Endothelial cell of umbilical vein (primary cell): ENCODE measurements at regions not wholly inside any gene's neighbourhood (a gene's known extent, or its start where the extent isn't known, plus 50 kb on each side); places are given as distances from the start of the nearest gene placed in this dataset.

ENCODE experiments used
- BruUV-seq: library from RNA; stranded (reverse); fragments of 400-500 nt; replicated peaks from 2 replicates; lab custom pipeline; 2021; lab: Mats Ljungman, UMichigan
- CTCF ChIA-PET: fragments of 300-600, 350-600 bp; sonication (Branson Sonifier 250); formaldehyde crosslinking; loops from one replicate; lab custom pipeline; 2021; ENCODE audit warnings: antibody characterized with exemption, inconsistent platforms; lab: Charles Lee
- POLR2A ChIA-PET: fragments of 300-600, 350-600 bp; sonication (Branson Sonifier 250); formaldehyde crosslinking; loops from one replicate; lab custom pipeline; 2021; ENCODE audit warnings: antibody characterized with exemption, inconsistent platforms; lab: Charles Lee
- DNase-seq: peaks from one replicate; pipeline ENCODE4 v3.0.0-alpha.2; 2011; ENCODE audit warnings: low read depth, low spot score
- FAIRE-seq: peaks from 2 replicates; lab custom pipeline; 2011; peaks lifted over from hg19 to GRCh38; lab: Jason Lieb, UNC
- H2AFZ ChIP-seq: 2 replicates; pipeline ENCODE4 v1.6.0; 2012; ENCODE audit warnings: low read depth, low read length, control low read depth, inconsistent platforms
- H3K27ac ChIP-seq: 2 replicates; pipeline ENCODE4 v1.5.1; 2011; ENCODE audit warnings: low read depth, mild to moderate bottlenecking, control low read depth, low read length, moderate library complexity; ENCODE audit not compliant: insufficient read depth
- H3K27me3 ChIP-seq, 2 experiments: 2 replicates each; pipeline versions ENCODE4 v1.6.0 to v1.6.1; 2011; ENCODE audit warnings: low read length in 2 of 2, mixed read lengths in 1 of 2; ENCODE audit not compliant: control insufficient read depth in 2 of 2, insufficient read depth in 2 of 2
- H3K36me3 ChIP-seq, 2 experiments: 2 replicates in 1 of 2; 3 replicates in 1 of 2; pipeline ENCODE4 v1.5.1; 2011; ENCODE audit warnings: low read length in 2 of 2, mild to moderate bottlenecking in 1 of 2, moderate library complexity in 1 of 2; ENCODE audit not compliant: control insufficient read depth in 2 of 2, insufficient read depth in 2 of 2; ENCODE audit errors: extremely low read depth in 1 of 2
- H3K4me1 ChIP-seq: 3 replicates; pipeline ENCODE4 v1.5.1; 2011; ENCODE audit warnings: mild to moderate bottlenecking, low read length; ENCODE audit not compliant: control insufficient read depth, insufficient read depth; ENCODE audit errors: extremely low read depth
- H3K4me2 ChIP-seq: 2 replicates; pipeline ENCODE4 v1.6.1; 2011; ENCODE audit warnings: low read length, control low read depth, mixed read lengths; ENCODE audit not compliant: insufficient read depth
- H3K4me3 ChIP-seq, 3 experiments: fragments of 200-600 bp in 1 of 3; sonication (generic), shearing (Covaris generic) in 1 of 3; replicated peaks in 1 of 3; 2 replicates each; pipeline ENCODE4 v1.5.1; 2011 to 2016; ENCODE audit warnings: control low read depth in 3 of 3, low read length in 3 of 3, mild to moderate bottlenecking in 2 of 3, inconsistent platforms in 1 of 3, low read depth in 1 of 3, moderate library complexity in 1 of 3; ENCODE audit not compliant: insufficient read depth in 1 of 3
- H3K79me2 ChIP-seq: 2 replicates; pipeline ENCODE4 v1.6.0; 2012; ENCODE audit warnings: low read length, inconsistent platforms; ENCODE audit not compliant: control insufficient read depth, insufficient read depth
- H3K9ac ChIP-seq: replicated peaks from 2 replicates; pipeline ENCODE3; 2011; ENCODE audit warnings: low read length, control low read depth; ENCODE audit not compliant: insufficient read depth; ENCODE audit errors: extremely low read depth
- H3K9me1 ChIP-seq: replicated peaks from 3 replicates; pipeline ENCODE4 v1.6.0; 2011; ENCODE audit warnings: mild to moderate bottlenecking, low read length; ENCODE audit not compliant: control insufficient read depth, insufficient read depth; ENCODE audit errors: extremely low read depth
- H3K9me3 ChIP-seq: replicated peaks from 2 replicates; pipeline ENCODE4 v1.5.1; 2012; ENCODE audit warnings: low read length, inconsistent platforms; ENCODE audit not compliant: control insufficient read depth, insufficient read depth
- H4K20me1 ChIP-seq: replicated peaks from 2 replicates; pipeline ENCODE3; 2011; ENCODE audit warnings: mild to moderate bottlenecking, low read length; ENCODE audit not compliant: control insufficient read depth, insufficient read depth; ENCODE audit errors: extremely low read depth
- EZH2 ChIP-seq: IDR thresholded peaks from 2 replicates; pipeline ENCODE4 v1.6.1; 2012; ENCODE audit warnings: borderline replicate concordance, low read depth, mild to moderate bottlenecking, moderate library complexity, low read length, inconsistent platforms; ENCODE audit not compliant: severe bottlenecking
- FOS ChIP-seq: IDR thresholded peaks from 2 replicates; pipeline ENCODE4 v1.6.1; 2011; ENCODE audit warnings: mild to moderate bottlenecking, low read length, moderate library complexity, borderline replicate concordance; ENCODE audit not compliant: insufficient read depth
- GATA2 ChIP-seq: IDR thresholded peaks from 2 replicates; pipeline ENCODE4 v1.7.0; 2011; ENCODE audit warnings: low read depth, mild to moderate bottlenecking, moderate library complexity, mixed read lengths, low read length; ENCODE audit not compliant: insufficient read length, insufficient read depth
- JUN ChIP-seq: IDR thresholded peaks from 2 replicates; pipeline ENCODE4 v1.6.1; 2011; ENCODE audit warnings: borderline replicate concordance, low read depth; ENCODE audit not compliant: insufficient read length, insufficient read depth
- MYC ChIP-seq: IDR thresholded peaks from one replicate; pipeline ENCODE4 v1.6.1; 2011; ENCODE audit warnings: mild to moderate bottlenecking, low read depth, low read length
- POLR2A ChIP-seq: IDR thresholded peaks from 2 replicates; pipeline ENCODE4 v1.6.1; 2012; ENCODE audit warnings: low read depth, mild to moderate bottlenecking, control low read depth, low read length
- POLR2AphosphoS5 ChIP-seq: IDR thresholded peaks from 2 replicates; pipeline ENCODE4 v1.6.1; 2012; ENCODE audit warnings: low read depth, mild to moderate bottlenecking, control low read depth, low read length, moderate library complexity; ENCODE audit not compliant: insufficient read depth
- dilution Hi-C: fragments of 300-500 bp; cut with MboI; formaldehyde crosslinking; loops from one replicate; pipeline ENCODE4 v1.15.0; 2019; ENCODE audit warnings: low sequenced_read_pairs; ENCODE audit not compliant: extremely low pct_ligation_motif_present
- intact Hi-C: fragments of 100-400 bp; cut with micrococcal nuclease; formaldehyde crosslinking; loops from one replicate; pipeline ENCODE4 v1.10.0; 2022
- TF ChIP-seq, protein P1 (sequence below), 2 donors: IDR thresholded peaks; 1 replicate in 1 of 2; 2 replicates in 1 of 2; pipeline ENCODE4 v1.5.1; 2011; ENCODE audit warnings: low read length in 2 of 2, mild to moderate bottlenecking in 2 of 2, moderate library complexity in 2 of 2, control low read depth in 1 of 2, inconsistent platforms in 1 of 2, low read depth in 1 of 2; ENCODE audit not compliant: insufficient read depth in 1 of 2; ENCODE audit errors: extremely low read depth in 1 of 2
- TF ChIP-seq, protein P2 (sequence below): IDR thresholded peaks from 2 replicates; pipeline ENCODE4 v1.6.1; 2011; ENCODE audit not compliant: insufficient read depth, insufficient read length

DNA sequence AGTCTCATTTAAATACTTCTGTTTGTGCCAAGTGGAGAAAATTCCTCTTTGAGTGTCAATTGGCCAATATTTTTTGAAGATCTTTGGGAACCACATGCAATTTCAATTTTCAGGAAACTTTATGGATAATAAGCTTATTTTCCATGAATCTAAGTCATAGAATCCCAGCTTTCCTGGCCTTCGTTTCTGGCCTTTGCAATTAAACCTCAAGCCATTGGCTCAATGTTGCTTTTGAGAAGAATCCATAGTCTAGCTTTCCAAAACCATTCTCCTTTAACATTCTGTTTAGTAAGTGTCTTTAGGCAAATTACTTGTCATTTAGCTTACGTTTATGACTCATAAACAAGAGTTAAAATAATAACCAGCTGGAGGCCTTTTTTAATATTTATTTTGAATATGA, 145.0 kb upstream of the FTMT start:
- Histone ChIP-seq H3K27ac (no peak overlapping the region), H3K9me1 (no peaks in the 10 kb centered on the region), H3K9me3 (no peaks in the 10 kb centered on the region), H3K4me3 (no peak overlapping the region), H3K36me3 (no peaks in the 10 kb centered on the region), H2AFZ (no peak overlapping the region), H3K4me2 (no peak overlapping the region), H4K20me1 (no peaks in the 10 kb centered on the region), H3K9ac (no peak overlapping the region), H3K4me1 (no peaks in the 10 kb centered on the region), H3K27me3 (no peaks in the 10 kb centered on the region), H3K79me2 (no peaks in the 10 kb centered on the region)
- dilution Hi-C loops (no loop called here), intact Hi-C loops (no loop called here)
- FAIRE-seq (no peak), DNase-seq (no peak)
- no peak for TF ChIP-seq JUN
- TF ChIP-seq EZH2: no peak
- TF ChIP-seq FOS: no peak
- TF ChIP-seq GATA2: no peak
- TF ChIP-seq POLR2AphosphoS5: no peak
- no peak for TF ChIP-seq MYC
- TF ChIP-seq, protein P1, sequence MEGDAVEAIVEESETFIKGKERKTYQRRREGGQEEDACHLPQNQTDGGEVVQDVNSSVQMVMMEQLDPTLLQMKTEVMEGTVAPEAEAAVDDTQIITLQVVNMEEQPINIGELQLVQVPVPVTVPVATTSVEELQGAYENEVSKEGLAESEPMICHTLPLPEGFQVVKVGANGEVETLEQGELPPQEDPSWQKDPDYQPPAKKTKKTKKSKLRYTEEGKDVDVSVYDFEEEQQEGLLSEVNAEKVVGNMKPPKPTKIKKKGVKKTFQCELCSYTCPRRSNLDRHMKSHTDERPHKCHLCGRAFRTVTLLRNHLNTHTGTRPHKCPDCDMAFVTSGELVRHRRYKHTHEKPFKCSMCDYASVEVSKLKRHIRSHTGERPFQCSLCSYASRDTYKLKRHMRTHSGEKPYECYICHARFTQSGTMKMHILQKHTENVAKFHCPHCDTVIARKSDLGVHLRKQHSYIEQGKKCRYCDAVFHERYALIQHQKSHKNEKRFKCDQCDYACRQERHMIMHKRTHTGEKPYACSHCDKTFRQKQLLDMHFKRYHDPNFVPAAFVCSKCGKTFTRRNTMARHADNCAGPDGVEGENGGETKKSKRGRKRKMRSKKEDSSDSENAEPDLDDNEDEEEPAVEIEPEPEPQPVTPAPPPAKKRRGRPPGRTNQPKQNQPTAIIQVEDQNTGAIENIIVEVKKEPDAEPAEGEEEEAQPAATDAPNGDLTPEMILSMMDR (IDR thresholded peaks at IDR 0.05; ENCODE audit: extremely low read depth in 1 of 2, insufficient read depth in 1 of 2, low read depth in 1 of 2, low read length in 2 of 2): no peak
- TF ChIP-seq, protein P2, sequence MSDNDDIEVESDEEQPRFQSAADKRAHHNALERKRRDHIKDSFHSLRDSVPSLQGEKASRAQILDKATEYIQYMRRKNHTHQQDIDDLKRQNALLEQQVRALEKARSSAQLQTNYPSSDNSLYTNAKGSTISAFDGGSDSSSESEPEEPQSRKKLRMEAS: no peak
- TF ChIP-seq POLR2A: no peak
- ChIA-PET CTCF (no interaction called here), POLR2A (no interaction called here)
- BruUV-seq: no TSS peak
